Ovary (tissue), 7 donors: ENCODE measurements at regions not wholly inside any gene's neighbourhood (a gene's known extent, or its start where the extent isn't known, plus 50 kb on each side); places are given as distances from the start of the nearest gene placed in this dataset.

Source experiments
- DNase-seq, 5 donors: peaks; one replicate each; pipeline ENCODE4 v3.0.0-alpha.2; 2019 to 2020
- H3K27ac ChIP-seq, 2 donors: fragments of 200-600 bp; one replicate each; pipeline versions ENCODE4 v1.5.1 to v1.8.0; 2019 to 2022
- H3K27me3 ChIP-seq: fragments of 200-600 bp; one replicate; pipeline ENCODE4 v1.8.0; 2022
- H3K36me3 ChIP-seq: fragments of 200-600 bp; sonication (generic); one replicate; pipeline ENCODE4 v1.5.1; 2019
- H3K4me1 ChIP-seq: one replicate; pipeline ENCODE4 v1.8.1; 2013; ENCODE audit warnings: mild to moderate bottlenecking, moderate library complexity; ENCODE audit not compliant: insufficient read depth
- H3K4me3 ChIP-seq: fragments of 200-600 bp; sonication (generic); one replicate; pipeline ENCODE4 v1.5.1; 2017
- H3K9me3 ChIP-seq, 2 donors: fragments of 200-600 bp in 1 of 2; sonication (generic) in 1 of 2; one replicate each; pipeline versions ENCODE4 v1.5.1 to v1.8.1; 2013 to 2019; ENCODE audit warnings: mild to moderate bottlenecking in 1 of 2, moderate library complexity in 1 of 2
- CTCF ChIP-seq, 3 donors: fragments of 450-650 bp in 2 of 3; fragments of 200-600 bp in 1 of 3; IDR thresholded peaks; one replicate each; pipeline versions ENCODE4 v1.5.1 to v1.8.0; 2016 to 2022; ENCODE audit warnings: antibody characterized with exemption in 3 of 3, mild to moderate bottlenecking in 1 of 3
- EP300 ChIP-seq: sonication (generic); formaldehyde crosslinking; IDR thresholded peaks from one replicate; pipeline ENCODE4 v1.6.1; 2017; ENCODE audit warnings: antibody characterized with exemption
- POLR2A ChIP-seq: fragments of 450-650 bp; IDR thresholded peaks from one replicate; pipeline ENCODE4 v1.6.1; 2017; ENCODE audit warnings: antibody characterized with exemption, mild to moderate bottlenecking, moderate library complexity
- WGBS, 3 donors: extraction: QIAGEN DNeasy Blood & Tissue Kit in 1 of 3; methylation state at CpG; one replicate each; pipeline versions ENCODE4 v1.1.5 to v1.1.7; 2013 to 2017; 5-methylcytosine and 5-hydroxymethylcytosine counted together
- intact Hi-C, 4 donors: fragments of 100-400 bp; cut with DNase I; formaldehyde crosslinking; loops; one replicate each; pipeline versions ENCODE4 v1.11.0 to v1.15.1; 2022 to 2023
- donor health status: DM: no; HTN: no; CAD: no; lungs with moderate emphysema.
- donor health status: DM: no; HTN: no; CAD: no.
- donor health status: Bipolar disorder and iron deficiency.
- donor health status: DM: no; HTN: no; CAD: no.
- donor health status: DM: yes; HTN: yes; CAD: no.

- no peaks in the 10 kb centered on the region for H3K27me3 ChIP-seq
- 53 to 68% (median 65%) methylated on average over 2 of the region's 2 CpGs for WGBS, 3 donors
- H3K36me3 ChIP-seq, result no peaks in the 10 kb centered on the region
- intact Hi-C loops, result no loop called here
- DNase-seq, result no peak
- no peaks in the 10 kb centered on the region for H3K9me3 ChIP-seq
- TF ChIP-seq POLR2A, result no peak
- TF ChIP-seq EP300, result no peak
- no peak for TF ChIP-seq CTCF (IDR thresholded peaks at IDR 0.05)
- H3K4me1 ChIP-seq, result no peaks in the 10 kb centered on the region
- no peak overlapping the region for H3K27ac ChIP-seq
- H3K4me3 ChIP-seq, result no peak overlapping the region
These were observed 281.7 kb upstream of the ATP5MC3 start for GRCh38 chr2:175463169-175463568.

- TF ChIP-seq EP300 (no peak), CTCF (IDR thresholded peaks at IDR 0.05) (no peak), POLR2A (no peak)
These were observed 280.7 kb upstream of the ATP5MC3 start for GRCh38 chr2:175462246-175462645.

GRCh38 chr2:175461839-175462238, 280.3 kb upstream of the ATP5MC3 start:
- intact Hi-C loops, result no loop called here
- H3K4me1 ChIP-seq, result no peaks in the 10 kb centered on the region
- no peaks in the 10 kb centered on the region for H3K36me3 ChIP-seq
- TF ChIP-seq POLR2A (no peak), CTCF (IDR thresholded peaks at IDR 0.05) (no peak), EP300 (no peak)
- WGBS, 3 donors, result 78 to 89% (median 85%) methylated on average over 5 of the region's 5 CpGs
- no peaks in the 10 kb centered on the region for H3K27me3 ChIP-seq
- H3K4me3 ChIP-seq, result no peak overlapping the region
- DNase-seq, result no peak
- H3K27ac ChIP-seq, result no peak overlapping the region
- no peaks in the 10 kb centered on the region for H3K9me3 ChIP-seq

More at GRCh38 chr2:175462246-175462645, 280.7 kb upstream of the ATP5MC3 start:
- no peak overlapping the region for H3K27ac ChIP-seq
- H3K27me3 ChIP-seq, result no peaks in the 10 kb centered on the region
- intact Hi-C loops, result no loop called here
- no peaks in the 10 kb centered on the region for H3K4me1 ChIP-seq
- WGBS, 3 donors, result 95 to 97% (median 97%) methylated on average over 3 of the region's 3 CpGs
- no peak overlapping the region for H3K4me3 ChIP-seq
- no peak for DNase-seq
- H3K9me3 ChIP-seq, result no peaks in the 10 kb centered on the region
- no peaks in the 10 kb centered on the region for H3K36me3 ChIP-seq

GRCh38 chr2:175457895-175458448, 276.5 kb upstream of the ATP5MC3 start:
- DNase-seq, result no peak
- Histone ChIP-seq H3K4me3 (no peak overlapping the region), H3K27me3 (no peaks in the 10 kb centered on the region), H3K36me3 (no peaks in the 10 kb centered on the region), H3K27ac (no peak overlapping the region), H3K4me1 (no peaks in the 10 kb centered on the region), H3K9me3 (no peaks in the 10 kb centered on the region)
- intact Hi-C loops, result no loop called here
- TF ChIP-seq CTCF (IDR thresholded peaks at IDR 0.05) (no peak), POLR2A (no peak), EP300 (no peak)
- 36 to 40% (median 37%) methylated on average over 7 of the region's 7 CpGs for WGBS, 3 donors
